ENCODE measurements at regions not wholly inside any gene's neighbourhood (a gene's known extent, or its start where the extent isn't known, plus 50 kb on each side); places are given as distances from the start of the nearest gene placed in this dataset.

DNA sequence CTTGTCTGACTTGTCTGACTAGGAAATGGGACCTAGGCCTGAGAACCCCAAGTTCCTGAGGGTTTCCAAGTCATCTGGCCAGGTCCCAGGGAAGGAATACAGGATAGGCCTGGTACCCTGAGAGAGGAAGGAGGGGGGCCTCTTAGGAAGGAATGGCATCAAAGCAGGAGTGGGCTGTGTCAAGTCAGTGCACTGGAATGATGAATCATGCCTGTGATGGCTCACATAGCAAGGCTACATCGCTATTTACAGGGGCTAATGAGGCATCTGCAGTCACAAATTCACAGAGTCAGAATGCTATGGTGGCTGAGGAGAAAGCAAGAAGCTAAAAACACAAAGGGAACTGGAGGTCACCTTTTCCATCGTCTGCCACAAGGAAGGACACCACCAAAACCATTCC, 247.3 kb downstream of the NXPE2 start:
- H3K4me1 ChIP-seq (ENCODE audit: control insufficient read depth, insufficient read depth, low read length): no peaks in the 10 kb centered on the region
- 56% methylated on average over 1 of the region's 2 CpGs for WGBS (ENCODE audit: insufficient coverage)
- DNase-seq: no peak
- no peak overlapping the region for H3K4me3 ChIP-seq (ENCODE audit: low read length)
- H3K36me3 ChIP-seq (ENCODE audit: control insufficient read depth, insufficient read depth, low read length): no peaks in the 10 kb centered on the region
- no peak overlapping the region for H3K27ac ChIP-seq (ENCODE audit: low read length)
- peaks cover 2% of the 10 kb centered on the region for H3K27me3 ChIP-seq (ENCODE audit: control insufficient read depth, insufficient read depth, low read length)
- H3K9me3 ChIP-seq (replicated peaks; ENCODE audit: control insufficient read depth, low read depth, low read length): no peaks in the 10 kb centered on the region

DNA sequence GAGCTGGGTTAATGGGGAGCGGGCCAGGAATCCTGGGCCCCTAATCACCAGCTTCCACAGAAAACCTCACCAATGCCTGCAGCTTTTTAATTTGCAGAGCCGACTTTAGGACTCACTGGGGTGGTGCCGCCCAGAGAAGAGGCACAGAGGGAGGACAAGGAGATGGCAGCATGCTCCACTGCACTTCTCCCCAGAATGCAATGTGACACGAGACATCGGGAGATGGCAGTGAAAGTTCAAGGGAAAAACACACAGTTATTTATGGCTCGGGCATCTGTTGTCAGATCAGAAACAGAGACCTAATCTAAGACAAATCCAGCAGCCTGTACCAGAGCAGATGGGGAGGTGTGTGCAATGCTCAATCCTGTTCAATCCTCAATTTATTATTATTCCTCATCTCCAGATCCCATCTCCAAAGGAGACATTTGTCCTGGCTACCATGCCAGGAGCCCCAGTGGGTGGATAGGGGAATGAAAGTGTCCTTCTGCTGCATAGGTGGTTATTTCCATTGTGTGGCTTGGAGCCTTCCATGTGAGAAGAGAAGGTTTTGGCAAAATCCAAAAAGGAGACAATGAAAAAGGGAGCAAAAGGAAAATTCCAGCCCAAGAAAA, 250.0 kb downstream of the NXPE2 start:
- peaks cover 2% of the 10 kb centered on the region for H3K27me3 ChIP-seq (ENCODE audit: control insufficient read depth, insufficient read depth, low read length)
- H3K27ac ChIP-seq (ENCODE audit: low read length): no peak overlapping the region
- no peak for DNase-seq
- no peaks in the 10 kb centered on the region for H3K36me3 ChIP-seq (ENCODE audit: control insufficient read depth, insufficient read depth, low read length)
- no peaks in the 10 kb centered on the region for H3K4me1 ChIP-seq (ENCODE audit: control insufficient read depth, insufficient read depth, low read length)
- no peaks in the 10 kb centered on the region for H3K9me3 ChIP-seq (replicated peaks; ENCODE audit: control insufficient read depth, low read depth, low read length)
- 60% methylated on average over 1 of the region's 6 CpGs for WGBS (ENCODE audit: insufficient coverage)
- no peak overlapping the region for H3K4me3 ChIP-seq (ENCODE audit: low read length)

DNA sequence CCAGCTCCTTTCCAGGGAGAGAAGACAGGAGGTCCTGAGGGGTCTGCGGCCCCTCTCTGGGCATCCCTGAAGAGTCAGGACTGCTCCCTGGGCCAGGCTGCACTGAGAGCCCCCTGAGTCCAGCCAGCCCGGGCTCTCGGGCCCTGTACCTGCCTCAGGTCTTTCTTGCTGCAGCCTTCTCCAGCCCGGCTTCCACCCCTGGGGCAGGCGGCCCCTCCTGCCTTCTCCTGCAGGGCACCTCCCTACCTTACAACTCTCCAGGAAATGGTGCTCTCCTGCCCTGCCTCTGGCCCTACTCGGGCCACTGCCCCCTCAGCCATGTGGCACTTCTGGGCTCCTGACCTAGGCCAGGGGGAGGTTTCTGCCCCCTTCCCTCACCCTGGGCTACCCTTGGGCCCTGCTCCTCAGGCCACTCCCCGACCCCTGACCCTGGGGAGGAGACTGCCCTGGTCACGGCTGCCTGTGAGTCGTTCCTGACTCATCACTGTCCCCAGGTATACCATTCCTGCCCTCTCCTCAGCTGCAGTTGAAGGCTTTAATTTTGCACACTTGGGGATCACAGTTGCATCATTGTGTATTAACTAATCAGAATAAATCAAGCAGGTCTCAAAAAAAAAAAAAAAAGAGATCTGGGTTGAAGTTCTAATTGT, 251.1 kb downstream of the NXPE2 start:
- Histone ChIP-seq H3K4me3 (ENCODE audit: low read length) (no peak overlapping the region), H3K9me3 (replicated peaks; ENCODE audit: control insufficient read depth, low read depth, low read length) (peaks cover 2% of the 10 kb centered on the region), H3K27ac (ENCODE audit: low read length) (no peak overlapping the region), H3K36me3 (ENCODE audit: control insufficient read depth, insufficient read depth, low read length) (no peaks in the 10 kb centered on the region), H3K4me1 (ENCODE audit: control insufficient read depth, insufficient read depth, low read length) (no peaks in the 10 kb centered on the region), H3K27me3 (ENCODE audit: control insufficient read depth, insufficient read depth, low read length) (peaks cover 2% of the 10 kb centered on the region)
- no peak for DNase-seq
- 71% methylated on average over 9 of the region's 9 CpGs for WGBS (ENCODE audit: insufficient coverage)

DNA sequence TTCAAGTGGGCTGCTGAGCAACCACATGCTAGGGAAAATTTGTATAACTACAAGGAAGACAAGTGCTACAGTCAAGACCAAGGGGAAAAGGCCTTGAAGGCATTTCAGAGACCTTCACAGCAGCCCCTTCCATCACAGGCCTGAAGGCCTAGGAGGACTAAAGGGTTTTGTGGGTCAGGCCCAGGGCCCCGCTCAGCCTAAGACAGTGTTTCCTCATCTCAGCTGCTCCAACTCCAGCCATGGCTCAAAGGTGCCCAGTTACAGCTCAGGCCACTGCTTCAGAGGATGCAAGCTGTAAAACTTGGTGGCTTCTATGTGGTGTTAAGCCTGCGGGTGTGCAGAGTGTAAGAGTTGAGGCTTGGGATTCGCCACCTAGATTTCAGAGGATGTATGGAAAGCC, 260.5 kb downstream of the NXPE2 start:
- Histone ChIP-seq H3K4me3 (ENCODE audit: low read length) (no peak overlapping the region), H3K36me3 (ENCODE audit: control insufficient read depth, insufficient read depth, low read length) (no peaks in the 10 kb centered on the region), H3K9me3 (replicated peaks; ENCODE audit: control insufficient read depth, low read depth, low read length) (peaks cover 1% of the 10 kb centered on the region), H3K4me1 (ENCODE audit: control insufficient read depth, insufficient read depth, low read length) (no peaks in the 10 kb centered on the region), H3K27me3 (ENCODE audit: control insufficient read depth, insufficient read depth, low read length) (no peaks in the 10 kb centered on the region), H3K27ac (ENCODE audit: low read length) (no peak overlapping the region)
- no peak for DNase-seq
- 90% methylated on average over 2 of the region's 3 CpGs for WGBS (ENCODE audit: insufficient coverage)

DNA sequence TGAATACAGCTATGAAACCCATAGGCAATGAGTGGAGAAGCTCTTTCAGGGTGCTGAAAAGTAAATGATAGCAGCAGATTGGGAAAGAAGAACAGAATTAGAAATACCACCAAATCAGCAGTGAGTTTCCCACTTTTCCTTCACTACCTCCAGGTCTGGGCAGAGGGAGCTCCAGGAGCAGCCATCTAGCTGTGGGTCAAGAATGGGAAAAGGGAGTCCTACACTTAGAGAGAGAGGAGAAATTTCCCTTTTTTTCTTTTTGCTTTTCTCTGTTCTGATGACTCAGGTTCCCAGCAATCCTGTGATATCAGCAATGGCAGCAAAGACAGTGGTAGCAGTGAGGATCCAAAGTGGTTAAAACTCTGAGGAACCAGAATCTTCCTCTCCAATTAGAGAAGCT, 263.9 kb downstream of the NXPE2 start:
- Histone ChIP-seq H3K36me3 (ENCODE audit: control insufficient read depth, insufficient read depth, low read length) (no peaks in the 10 kb centered on the region), H3K27ac (ENCODE audit: low read length) (no peak overlapping the region), H3K27me3 (ENCODE audit: control insufficient read depth, insufficient read depth, low read length) (no peaks in the 10 kb centered on the region), H3K4me3 (ENCODE audit: low read length) (no peak overlapping the region), H3K9me3 (replicated peaks; ENCODE audit: control insufficient read depth, low read depth, low read length) (no peaks in the 10 kb centered on the region), H3K4me1 (ENCODE audit: control insufficient read depth, insufficient read depth, low read length) (no peaks in the 10 kb centered on the region)
- no peak for DNase-seq

DNA sequence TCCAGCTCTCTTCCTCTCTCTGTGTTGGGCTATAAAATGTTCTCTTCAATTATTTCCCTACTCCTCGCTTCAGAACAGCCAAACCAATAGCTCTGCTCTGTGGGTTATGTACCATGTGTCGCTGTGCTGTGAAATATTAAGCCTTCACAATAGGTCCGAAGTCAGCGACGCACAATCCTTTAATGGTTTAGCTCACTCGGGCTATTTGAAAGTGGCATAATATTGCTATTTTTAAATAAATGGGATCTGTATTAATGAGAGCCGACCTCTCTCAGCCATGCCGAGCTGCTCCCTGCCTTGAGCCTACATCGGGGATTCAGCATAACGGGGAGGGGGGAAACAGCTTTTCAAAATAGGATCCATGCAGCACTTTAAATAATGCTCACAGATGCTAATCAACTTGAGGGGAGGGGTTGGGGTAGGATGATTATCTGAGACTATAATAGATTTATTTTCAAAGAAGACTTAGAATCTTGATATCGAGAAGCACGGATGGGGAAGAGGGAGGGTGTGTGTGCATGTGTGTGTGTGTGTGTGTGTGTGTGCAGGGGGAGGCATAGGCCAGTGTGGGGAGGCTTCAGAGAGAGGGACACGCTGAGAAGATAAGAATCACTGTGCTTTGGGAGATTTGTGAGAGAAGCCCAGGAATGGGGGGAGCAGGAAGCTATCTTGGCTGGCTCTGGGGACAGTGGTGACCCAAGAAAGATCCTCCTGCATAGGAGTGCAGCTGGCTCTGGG, 271.5 kb downstream of the NXPE2 start:
- no peak for DNase-seq
- Histone ChIP-seq H3K9me3 (replicated peaks; ENCODE audit: control insufficient read depth, low read depth, low read length) (peaks cover 2% of the 10 kb centered on the region), H3K36me3 (ENCODE audit: control insufficient read depth, insufficient read depth, low read length) (no peaks in the 10 kb centered on the region), H3K4me3 (ENCODE audit: low read length) (no peak overlapping the region), H3K4me1 (ENCODE audit: control insufficient read depth, insufficient read depth, low read length) (no peaks in the 10 kb centered on the region), H3K27me3 (ENCODE audit: control insufficient read depth, insufficient read depth, low read length) (no peaks in the 10 kb centered on the region), H3K27ac (ENCODE audit: low read length) (no peak overlapping the region)
- 69% methylated on average over 4 of the region's 13 CpGs for WGBS (ENCODE audit: insufficient coverage)

DNA sequence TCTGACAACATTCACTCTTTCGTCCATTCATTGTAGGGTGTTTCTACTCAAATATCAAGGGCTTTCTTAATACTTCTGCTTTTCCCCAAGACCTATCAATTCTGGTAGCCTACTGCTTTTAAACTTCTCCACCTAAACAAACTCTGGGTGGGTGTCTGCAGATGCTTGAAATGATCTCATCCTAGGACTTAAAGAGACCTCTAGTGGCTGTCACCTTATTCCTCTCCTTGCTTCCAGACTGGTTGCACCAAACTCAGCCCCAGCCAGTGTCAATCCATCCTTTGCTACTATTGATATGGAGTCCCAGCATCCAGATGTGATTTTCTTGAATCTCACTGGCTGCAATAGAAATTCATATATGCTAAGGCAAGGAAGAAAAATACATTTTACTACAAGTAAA, 274.7 kb downstream of the NXPE2 start:
- H3K27ac ChIP-seq (ENCODE audit: low read length): no peak overlapping the region
- H3K4me3 ChIP-seq (ENCODE audit: low read length): no peak overlapping the region
- no peaks in the 10 kb centered on the region for H3K36me3 ChIP-seq (ENCODE audit: control insufficient read depth, insufficient read depth, low read length)
- DNase-seq: no peak
- WGBS (ENCODE audit: insufficient coverage): no CpG with 5 or more reads among the region's 1 CpG
- no peaks in the 10 kb centered on the region for H3K27me3 ChIP-seq (ENCODE audit: control insufficient read depth, insufficient read depth, low read length)
- H3K9me3 ChIP-seq (replicated peaks; ENCODE audit: control insufficient read depth, low read depth, low read length): peaks cover 2% of the 10 kb centered on the region
- no peaks in the 10 kb centered on the region for H3K4me1 ChIP-seq (ENCODE audit: control insufficient read depth, insufficient read depth, low read length)

DNA sequence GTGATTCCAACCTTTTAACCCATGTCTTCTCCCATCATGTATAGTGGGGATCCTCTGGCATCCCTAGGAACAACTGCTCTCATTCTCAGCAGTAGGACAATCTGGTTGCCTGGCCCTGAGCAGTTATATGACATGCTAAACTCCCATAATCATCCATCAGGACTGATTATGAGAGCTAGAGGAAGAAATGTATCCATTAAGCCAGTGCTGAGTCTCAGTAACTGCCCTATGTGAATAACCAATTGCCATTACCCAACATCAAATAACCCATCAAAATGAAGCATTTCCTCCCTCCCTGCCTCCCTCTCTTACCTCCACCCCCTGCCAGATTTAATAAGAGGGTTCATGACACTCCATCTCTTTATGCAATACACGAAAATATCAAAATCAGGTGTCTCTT, 277.6 kb downstream of the NXPE2 start:
- WGBS (ENCODE audit: insufficient coverage): 40% methylated on average over 1 of the region's 1 CpG
- H3K27ac ChIP-seq (ENCODE audit: low read length): no peak overlapping the region
- no peaks in the 10 kb centered on the region for H3K27me3 ChIP-seq (ENCODE audit: control insufficient read depth, insufficient read depth, low read length)
- no peaks in the 10 kb centered on the region for H3K4me1 ChIP-seq (ENCODE audit: control insufficient read depth, insufficient read depth, low read length)
- no peak for DNase-seq
- H3K36me3 ChIP-seq (ENCODE audit: control insufficient read depth, insufficient read depth, low read length): no peaks in the 10 kb centered on the region
- H3K9me3 ChIP-seq (replicated peaks; ENCODE audit: control insufficient read depth, low read depth, low read length): no peaks in the 10 kb centered on the region
- H3K4me3 ChIP-seq (ENCODE audit: low read length): no peak overlapping the region

DNA sequence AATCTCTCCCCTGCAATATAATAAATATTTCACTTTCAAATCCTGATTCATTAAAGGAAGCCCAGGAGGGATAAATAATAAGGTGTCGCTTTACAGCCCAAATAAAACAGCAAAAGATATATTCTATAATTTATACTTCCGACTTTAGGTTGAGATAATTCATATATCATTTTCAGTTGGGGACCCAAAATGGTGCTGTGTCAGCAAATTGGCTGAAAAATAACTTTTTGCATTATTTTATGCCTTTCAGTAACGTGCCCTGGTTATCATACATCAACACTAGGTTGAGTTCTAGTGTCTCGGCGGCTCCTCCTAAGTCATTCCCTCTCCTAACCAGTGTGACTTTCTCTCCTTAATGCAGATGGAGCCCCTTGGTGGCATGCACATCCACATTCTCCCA, 278.2 kb downstream of the NXPE2 start:
- no peak overlapping the region for H3K27ac ChIP-seq (ENCODE audit: low read length)
- H3K27me3 ChIP-seq (ENCODE audit: control insufficient read depth, insufficient read depth, low read length): no peaks in the 10 kb centered on the region
- WGBS (ENCODE audit: insufficient coverage): 77% methylated on average over 3 of the region's 5 CpGs

DNA sequence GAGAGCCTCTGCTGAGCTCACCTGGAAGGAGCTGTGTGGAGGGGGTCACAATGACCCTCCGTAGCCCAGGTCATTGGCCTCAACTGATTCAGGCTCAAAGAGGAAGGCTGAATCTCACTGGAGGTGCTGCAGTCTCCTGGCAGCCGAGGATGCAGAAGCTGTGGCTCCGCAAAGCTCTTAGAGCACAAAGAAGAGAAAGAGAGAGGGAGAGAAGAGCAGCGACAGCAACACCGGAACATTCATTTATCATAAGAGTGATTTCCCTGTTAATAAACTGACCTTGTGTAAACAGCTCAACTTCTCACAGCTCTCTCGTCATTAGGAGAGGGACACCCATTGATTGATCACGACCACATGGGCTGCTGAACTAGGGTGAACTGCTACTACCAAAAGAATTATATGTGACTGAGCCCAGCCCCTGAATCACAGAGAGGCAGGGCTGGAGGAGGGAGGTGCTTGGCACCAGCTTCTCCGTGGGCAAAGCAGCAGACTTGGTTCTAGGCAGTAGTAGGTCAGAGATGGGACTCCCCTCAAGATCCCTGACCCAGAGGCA, 281.7 kb downstream of the NXPE2 start:
- H3K27ac ChIP-seq (ENCODE audit: low read length): no peak overlapping the region
- no peaks in the 10 kb centered on the region for H3K36me3 ChIP-seq (ENCODE audit: control insufficient read depth, insufficient read depth, low read length)
- H3K27me3 ChIP-seq (ENCODE audit: control insufficient read depth, insufficient read depth, low read length): no peaks in the 10 kb centered on the region
- DNase-seq: no peak
- WGBS (ENCODE audit: insufficient coverage): 61% methylated on average over 3 of the region's 8 CpGs
- no peaks in the 10 kb centered on the region for H3K9me3 ChIP-seq (replicated peaks; ENCODE audit: control insufficient read depth, low read depth, low read length)
- H3K4me3 ChIP-seq (ENCODE audit: low read length): no peak overlapping the region
- H3K4me1 ChIP-seq (ENCODE audit: control insufficient read depth, insufficient read depth, low read length): no peaks in the 10 kb centered on the region

More for the DNA sequence above, 278.2 kb downstream of the NXPE2 start:
- Histone ChIP-seq H3K9me3 (replicated peaks; ENCODE audit: control insufficient read depth, low read depth, low read length) (no peaks in the 10 kb centered on the region), H3K36me3 (ENCODE audit: control insufficient read depth, insufficient read depth, low read length) (no peaks in the 10 kb centered on the region), H3K4me3 (ENCODE audit: low read length) (no peak overlapping the region), H3K4me1 (ENCODE audit: control insufficient read depth, insufficient read depth, low read length) (no peaks in the 10 kb centered on the region)
- DNase-seq: no peak

Data from muscle of leg (tissue), 3 donors.